ENCODE measurements at regions not wholly inside any gene's neighbourhood (a gene's known extent, or its start where the extent isn't known, plus 50 kb on each side); places are given as distances from the start of the nearest gene placed in this dataset.
"Not testable (repeated sequence)": the region's sequence is repeated elsewhere in the genome, so short reads cannot be mapped to it uniquely, and the experiment has no call there.

GRCh38 chr6:51108563-51109234, 290.0 kb downstream of the TFAP2B start:
- DNase-seq (ENCODE audit: low read depth), result no peak
- H3K4me3 ChIP-seq (ENCODE audit: low read depth, low read length), result no peak overlapping the region
- TF ChIP-seq CTCF (IDR thresholded peaks at IDR 0.05; ENCODE audit: low read depth, low read length) (no peak), POLR2A (IDR thresholded peaks at IDR 0.05; ENCODE audit: extremely low read depth, insufficient read length) (no peak), MYC (IDR thresholded peaks at IDR 0.05; ENCODE audit: low read depth, low read length) (no peak), MAX (IDR thresholded peaks at IDR 0.05; ENCODE audit: low read depth, low read length) (no peak)

GRCh38 chr6:51112731-51113130, 294.1 kb downstream of the TFAP2B start:
- TF ChIP-seq POLR2A (IDR thresholded peaks at IDR 0.05; ENCODE audit: extremely low read depth, insufficient read length) (no peak), MAX (IDR thresholded peaks at IDR 0.05; ENCODE audit: low read depth, low read length) (no peak), CTCF (IDR thresholded peaks at IDR 0.05; ENCODE audit: low read depth, low read length) (no peak), MYC (IDR thresholded peaks at IDR 0.05; ENCODE audit: low read depth, low read length) (no peak)
- DNase-seq (ENCODE audit: low read depth), result no peak
- no peak overlapping the region for H3K4me3 ChIP-seq (ENCODE audit: low read depth, low read length)

- TF ChIP-seq POLR2A (IDR thresholded peaks at IDR 0.05; ENCODE audit: extremely low read depth, insufficient read length) (no peak), MAX (IDR thresholded peaks at IDR 0.05; ENCODE audit: low read depth, low read length) (no peak), MYC (IDR thresholded peaks at IDR 0.05; ENCODE audit: low read depth, low read length) (no peak), CTCF (IDR thresholded peaks at IDR 0.05; ENCODE audit: low read depth, low read length) (no peak)
- H3K4me3 ChIP-seq (ENCODE audit: low read depth, low read length), result no peak overlapping the region
- no peak for DNase-seq (ENCODE audit: low read depth)
Observed at GRCh38 chr6:51116723-51117122, 298.1 kb downstream of the TFAP2B start.

- no peak for DNase-seq (ENCODE audit: low read depth)
- TF ChIP-seq CTCF (IDR thresholded peaks at IDR 0.05; ENCODE audit: low read depth, low read length) (no peak), MAX (IDR thresholded peaks at IDR 0.05; ENCODE audit: low read depth, low read length) (no peak), POLR2A (IDR thresholded peaks at IDR 0.05; ENCODE audit: extremely low read depth, insufficient read length) (no peak), MYC (IDR thresholded peaks at IDR 0.05; ENCODE audit: low read depth, low read length) (no peak)
Observed at GRCh38 chr6:51118792-51119191, 300.1 kb downstream of the TFAP2B start.

GRCh38 chr6:51120016-51120415, 301.3 kb downstream of the TFAP2B start:
- TF ChIP-seq MYC (IDR thresholded peaks at IDR 0.05; ENCODE audit: low read depth, low read length) (no peak), POLR2A (IDR thresholded peaks at IDR 0.05; ENCODE audit: extremely low read depth, insufficient read length) (no peak), MAX (IDR thresholded peaks at IDR 0.05; ENCODE audit: low read depth, low read length) (no peak), CTCF (IDR thresholded peaks at IDR 0.05; ENCODE audit: low read depth, low read length) (no peak)
- no peak overlapping the region for H3K4me3 ChIP-seq (ENCODE audit: low read depth, low read length)
- DNase-seq (ENCODE audit: low read depth), result no peak

More at GRCh38 chr6:51118792-51119191, 300.1 kb downstream of the TFAP2B start:
- no peak overlapping the region for H3K4me3 ChIP-seq (ENCODE audit: low read depth, low read length)

- H3K4me3 ChIP-seq (ENCODE audit: low read depth, low read length); DNase-seq (ENCODE audit: low read depth): not testable (repeated sequence)
Observed at GRCh38 chr6:51121380-51121976, 302.8 kb downstream of the TFAP2B start.
